ENCODE measurements at regions not wholly inside any gene's neighbourhood (a gene's known extent, or its start where the extent isn't known, plus 50 kb on each side); places are given as distances from the start of the nearest gene placed in this dataset.

DNA sequence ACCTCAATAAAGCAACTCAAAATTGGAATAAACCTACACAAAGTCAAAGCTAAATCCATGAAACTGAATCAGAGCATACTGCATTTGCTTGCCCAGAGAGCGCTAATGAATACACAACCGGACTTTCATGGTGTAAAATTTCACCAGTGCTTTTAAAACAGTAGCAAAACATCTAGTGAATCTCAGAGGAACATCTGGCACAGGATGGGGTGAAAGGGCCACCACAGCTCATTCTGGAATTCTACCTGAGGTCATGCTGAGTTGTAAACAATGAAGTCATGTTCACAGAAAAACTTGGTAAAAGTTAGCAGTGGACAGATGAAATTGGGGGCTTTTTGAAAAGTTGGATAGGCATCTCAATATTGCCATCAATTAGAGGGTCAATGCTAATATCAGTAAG is 125.6 kb upstream of the STXBP5 start:
- Histone ChIP-seq H3K36me3 (ENCODE audit: control insufficient read depth in 1 of 2, insufficient read depth in 2 of 2, low read depth in 1 of 2, low read length in 2 of 2) (no peaks in the 10 kb centered on the region), H3K79me1 (replicated peaks; ENCODE audit: low read length, poor library complexity, severe bottlenecking) (no peaks in the 10 kb centered on the region), H3K4me2 (ENCODE audit: low read length, poor library complexity, severe bottlenecking) (no peak overlapping the region), H3K4me1 (ENCODE audit: control insufficient read depth, insufficient read depth, low read depth, low read length) (no peaks in the 10 kb centered on the region), H2BK120ac (ENCODE audit: low read depth, low read length) (no peak overlapping the region), H3K23ac (ENCODE audit: low read length in 2 of 2) (no peak overlapping the region), H2BK5ac (ENCODE audit: low read depth, low read length, poor library complexity, severe bottlenecking) (no peak overlapping the region), H3K14ac (ENCODE audit: low read length in 2 of 2) (no peak overlapping the region), H3K9ac (ENCODE audit: low read length) (no peak overlapping the region), H3K27ac (ENCODE audit: low read length, poor library complexity, severe bottlenecking) (no peak overlapping the region), H3K18ac (ENCODE audit: low read depth in 1 of 2, low read length in 2 of 2) (no peak overlapping the region), H2AK5ac (ENCODE audit: low read length, severe bottlenecking) (no peak overlapping the region), H2BK15ac (ENCODE audit: low read depth, poor library complexity, severe bottlenecking) (no peak overlapping the region), H4K8ac (ENCODE audit: low read length) (no peak overlapping the region), H2BK12ac (ENCODE audit: low read length in 2 of 2) (no peak overlapping the region), H3K9me3 (ENCODE audit: control insufficient read depth, low read length) (no peaks in the 10 kb centered on the region), H3K27me3 (ENCODE audit: control insufficient read depth in 1 of 2, insufficient read depth in 1 of 2, low read length in 2 of 2) (no peaks in the 10 kb centered on the region), H2AFZ (ENCODE audit: low read depth, low read length) (no peak overlapping the region), H3K4ac (ENCODE audit: low read depth in 1 of 2, low read length in 2 of 2) (no peak overlapping the region), H3K4me3 (ENCODE audit: insufficient read depth in 1 of 2, low read depth in 1 of 2, low read length in 2 of 2) (no peak overlapping the region), H4K91ac (ENCODE audit: low read length) (no peak overlapping the region)
- WGBS, result 89% methylated on average over 2 of the region's 2 CpGs
- DNase-seq, result no peak

DNA sequence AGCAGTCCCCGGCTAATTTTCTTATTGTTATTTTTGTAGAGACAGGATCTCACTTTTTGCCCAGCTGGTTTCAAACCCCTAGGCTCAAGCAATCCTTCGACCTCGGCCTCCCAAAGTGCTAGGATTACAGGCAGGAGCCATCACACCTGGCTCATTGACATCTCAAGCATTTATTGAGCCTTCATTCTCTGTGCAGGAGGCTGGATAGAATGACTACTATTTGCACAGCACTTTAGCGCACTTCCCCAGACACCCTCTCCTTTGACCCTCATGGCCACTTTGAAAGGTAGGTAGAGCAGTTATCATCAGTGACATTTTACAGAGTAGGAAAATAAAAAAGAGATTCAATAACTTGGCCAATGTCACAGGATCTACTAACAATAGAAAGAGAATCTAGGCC is 124.0 kb upstream of the STXBP5 start:
- no peak overlapping the region for H2BK12ac ChIP-seq (ENCODE audit: low read length in 2 of 2)
- 89% methylated on average over 4 of the region's 4 CpGs for WGBS
- no peak overlapping the region for H3K18ac ChIP-seq (ENCODE audit: low read depth in 1 of 2, low read length in 2 of 2)
- H2AFZ ChIP-seq (ENCODE audit: low read depth, low read length), result no peak overlapping the region
- no peak overlapping the region for H3K14ac ChIP-seq (ENCODE audit: low read length in 2 of 2)
- DNase-seq, result no peak
- no peak overlapping the region for H3K23ac ChIP-seq (ENCODE audit: low read length in 2 of 2)
- no peak overlapping the region for H4K8ac ChIP-seq (ENCODE audit: low read length)
- no peaks in the 10 kb centered on the region for H3K36me3 ChIP-seq (ENCODE audit: control insufficient read depth in 1 of 2, insufficient read depth in 2 of 2, low read depth in 1 of 2, low read length in 2 of 2)
- no peaks in the 10 kb centered on the region for H3K4me1 ChIP-seq (ENCODE audit: control insufficient read depth, insufficient read depth, low read depth, low read length)
- H3K4me3 ChIP-seq (ENCODE audit: insufficient read depth in 1 of 2, low read depth in 1 of 2, low read length in 2 of 2), result no peak overlapping the region
- H3K4ac ChIP-seq (ENCODE audit: low read depth in 1 of 2, low read length in 2 of 2), result peak overlapping the region in 1 of 2 experiments; percentile 26
- H3K9me3 ChIP-seq (ENCODE audit: control insufficient read depth, low read length), result no peaks in the 10 kb centered on the region
- no peak overlapping the region for H2BK120ac ChIP-seq (ENCODE audit: low read depth, low read length)
- H2AK5ac ChIP-seq (ENCODE audit: low read length, severe bottlenecking), result no peak overlapping the region
- H2BK5ac ChIP-seq (ENCODE audit: low read depth, low read length, poor library complexity, severe bottlenecking), result no peak overlapping the region
- no peak overlapping the region for H3K4me2 ChIP-seq (ENCODE audit: low read length, poor library complexity, severe bottlenecking)
- no peak overlapping the region for H4K91ac ChIP-seq (ENCODE audit: low read length)
- no peaks in the 10 kb centered on the region for H3K27me3 ChIP-seq (ENCODE audit: control insufficient read depth in 1 of 2, insufficient read depth in 1 of 2, low read length in 2 of 2)
- no peaks in the 10 kb centered on the region for H3K79me1 ChIP-seq (replicated peaks; ENCODE audit: low read length, poor library complexity, severe bottlenecking)
- no peak overlapping the region for H3K9ac ChIP-seq (ENCODE audit: low read length)
- H2BK15ac ChIP-seq (ENCODE audit: low read depth, poor library complexity, severe bottlenecking), result no peak overlapping the region
- H3K27ac ChIP-seq (ENCODE audit: low read length, poor library complexity, severe bottlenecking), result no peak overlapping the region

DNA sequence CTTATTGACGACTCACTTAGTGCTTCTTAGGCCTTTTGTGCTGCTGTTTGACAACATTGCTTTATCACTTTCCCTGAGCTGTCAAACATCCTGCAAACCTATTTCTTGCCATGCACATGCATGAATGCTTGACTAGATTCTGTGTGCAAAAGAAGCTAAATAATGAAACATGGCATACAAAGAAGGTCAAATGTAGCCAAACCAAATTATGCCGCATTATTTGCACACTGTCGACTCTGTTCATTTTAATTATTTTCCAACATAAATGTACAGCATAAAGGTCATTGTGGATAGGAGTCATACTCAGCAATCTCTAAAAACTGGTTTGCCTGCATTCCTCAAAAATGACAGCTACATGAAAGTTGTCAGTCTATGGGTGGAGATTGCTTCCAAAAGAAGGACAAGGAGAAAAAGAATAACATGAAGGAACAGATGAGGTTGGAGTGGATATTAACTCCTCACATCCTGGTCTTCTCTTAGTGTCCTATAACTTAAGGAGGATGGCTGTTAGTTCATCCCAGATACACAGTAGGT is 123.1 kb upstream of the STXBP5 start:
- 82% methylated on average over 2 of the region's 3 CpGs for WGBS
- H2BK12ac ChIP-seq (ENCODE audit: low read length in 2 of 2), result no peak overlapping the region
- no peak overlapping the region for H2AK5ac ChIP-seq (ENCODE audit: low read length, severe bottlenecking)
- no peak overlapping the region for H3K14ac ChIP-seq (ENCODE audit: low read length in 2 of 2)
- no peak overlapping the region for H2AFZ ChIP-seq (ENCODE audit: low read depth, low read length)
- H3K4me1 ChIP-seq (ENCODE audit: control insufficient read depth, insufficient read depth, low read depth, low read length), result no peaks in the 10 kb centered on the region
- H2BK15ac ChIP-seq (ENCODE audit: low read depth, poor library complexity, severe bottlenecking), result no peak overlapping the region
- no peak overlapping the region for H3K27ac ChIP-seq (ENCODE audit: low read length, poor library complexity, severe bottlenecking)
- no peak overlapping the region for H2BK5ac ChIP-seq (ENCODE audit: low read depth, low read length, poor library complexity, severe bottlenecking)
- H3K36me3 ChIP-seq (ENCODE audit: control insufficient read depth in 1 of 2, insufficient read depth in 2 of 2, low read depth in 1 of 2, low read length in 2 of 2), result no peaks in the 10 kb centered on the region
- no peaks in the 10 kb centered on the region for H3K9me3 ChIP-seq (ENCODE audit: control insufficient read depth, low read length)
- no peak overlapping the region for H3K18ac ChIP-seq (ENCODE audit: low read depth in 1 of 2, low read length in 2 of 2)
- H3K4me2 ChIP-seq (ENCODE audit: low read length, poor library complexity, severe bottlenecking), result no peak overlapping the region
- H3K4ac ChIP-seq (ENCODE audit: low read depth in 1 of 2, low read length in 2 of 2), result no peak overlapping the region
- no peak overlapping the region for H3K23ac ChIP-seq (ENCODE audit: low read length in 2 of 2)
- H3K27me3 ChIP-seq (ENCODE audit: control insufficient read depth in 1 of 2, insufficient read depth in 1 of 2, low read length in 2 of 2), result no peaks in the 10 kb centered on the region
- no peak for DNase-seq
- H3K9ac ChIP-seq (ENCODE audit: low read length), result no peak overlapping the region
- H3K4me3 ChIP-seq (ENCODE audit: insufficient read depth in 1 of 2, low read depth in 1 of 2, low read length in 2 of 2), result no peak overlapping the region
- no peaks in the 10 kb centered on the region for H3K79me1 ChIP-seq (replicated peaks; ENCODE audit: low read length, poor library complexity, severe bottlenecking)
- H2BK120ac ChIP-seq (ENCODE audit: low read depth, low read length), result no peak overlapping the region
- H4K91ac ChIP-seq (ENCODE audit: low read length), result no peak overlapping the region
- no peak overlapping the region for H4K8ac ChIP-seq (ENCODE audit: low read length)

DNA sequence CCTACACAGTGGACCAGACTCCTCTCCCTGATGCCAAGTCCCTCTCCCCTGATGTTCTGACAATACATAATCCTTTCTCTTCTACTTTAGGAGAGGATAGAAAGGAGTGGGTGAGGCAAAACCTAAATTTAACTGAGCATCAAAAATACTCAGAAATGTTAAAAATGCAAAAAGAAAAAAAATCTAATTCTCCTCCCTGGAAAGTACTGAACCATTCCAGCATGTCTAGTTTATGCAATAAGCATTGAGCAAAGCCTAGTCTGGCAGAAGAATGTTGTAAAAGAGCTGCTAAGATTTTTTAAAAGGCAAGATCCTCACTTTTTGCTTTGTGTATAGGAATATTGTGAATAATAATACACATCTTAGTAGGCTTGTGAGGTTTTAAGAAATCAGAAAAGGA is 116.6 kb upstream of the STXBP5 start:
- DNase-seq, result no peak
- H3K27ac ChIP-seq (ENCODE audit: low read length, poor library complexity, severe bottlenecking), result no peak overlapping the region
- no peak overlapping the region for H3K23ac ChIP-seq (ENCODE audit: low read length in 2 of 2)
- no peak overlapping the region for H2BK12ac ChIP-seq (ENCODE audit: low read length in 2 of 2)
- H3K27me3 ChIP-seq (ENCODE audit: control insufficient read depth in 1 of 2, insufficient read depth in 1 of 2, low read length in 2 of 2), result no peaks in the 10 kb centered on the region
- no peak overlapping the region for H2BK15ac ChIP-seq (ENCODE audit: low read depth, poor library complexity, severe bottlenecking)
- H3K4ac ChIP-seq (ENCODE audit: low read depth in 1 of 2, low read length in 2 of 2), result no peak overlapping the region
- no peaks in the 10 kb centered on the region for H3K79me1 ChIP-seq (replicated peaks; ENCODE audit: low read length, poor library complexity, severe bottlenecking)
- H4K91ac ChIP-seq (ENCODE audit: low read length), result no peak overlapping the region
- H2AK5ac ChIP-seq (ENCODE audit: low read length, severe bottlenecking), result no peak overlapping the region
- no peak overlapping the region for H3K4me2 ChIP-seq (ENCODE audit: low read length, poor library complexity, severe bottlenecking)
- H3K36me3 ChIP-seq (ENCODE audit: control insufficient read depth in 1 of 2, insufficient read depth in 2 of 2, low read depth in 1 of 2, low read length in 2 of 2), result no peaks in the 10 kb centered on the region
- no peak overlapping the region for H2BK5ac ChIP-seq (ENCODE audit: low read depth, low read length, poor library complexity, severe bottlenecking)
- H2BK120ac ChIP-seq (ENCODE audit: low read depth, low read length), result no peak overlapping the region
- no peak overlapping the region for H4K8ac ChIP-seq (ENCODE audit: low read length)
- no peak overlapping the region for H3K4me3 ChIP-seq (ENCODE audit: insufficient read depth in 1 of 2, low read depth in 1 of 2, low read length in 2 of 2)
- H3K4me1 ChIP-seq (ENCODE audit: control insufficient read depth, insufficient read depth, low read depth, low read length), result no peaks in the 10 kb centered on the region
- H2AFZ ChIP-seq (ENCODE audit: low read depth, low read length), result no peak overlapping the region
- H3K9ac ChIP-seq (ENCODE audit: low read length), result no peak overlapping the region
- peaks cover 8% of the 10 kb centered on the region for H3K9me3 ChIP-seq (ENCODE audit: control insufficient read depth, low read length)
- no peak overlapping the region for H3K18ac ChIP-seq (ENCODE audit: low read depth in 1 of 2, low read length in 2 of 2)
- H3K14ac ChIP-seq (ENCODE audit: low read length in 2 of 2), result no peak overlapping the region

Data from mesenchymal stem cell (in vitro differentiated cells and primary cell).